ENCODE measurements at regions not wholly inside any gene's neighbourhood (a gene's known extent, or its start where the extent isn't known, plus 50 kb on each side); places are given as distances from the start of the nearest gene placed in this dataset.

- TF ChIP-seq CTCF (IDR thresholded peaks at IDR 0.05; ENCODE audit: borderline replicate concordance, extremely low read depth, low read length, poor library complexity, severe bottlenecking) (peak; percentile 51), EZH2 (IDR thresholded peaks at IDR 0.05; ENCODE audit: borderline replicate concordance, low read depth, low read length, severe bottlenecking) (no peak)
Observed at GRCh38 chr16:26795184-26795583, 271.5 kb upstream of the C16orf82 start.

Measured in DND-41 (cell line).